WTC11 (cell line): ENCODE measurements at regions not wholly inside any gene's neighbourhood (a gene's known extent, or its start where the extent isn't known, plus 50 kb on each side); places are given as distances from the start of the nearest gene placed in this dataset.

Experiments
- CTCF ChIP-seq: fragments of 200-600 bp; IDR thresholded peaks from 2 replicates; pipeline ENCODE4 v1.8.0; 2022; ENCODE audit warnings: antibody characterized with exemption
- IRF1 ChIP-seq: sonication (generic); formaldehyde crosslinking; IDR thresholded peaks from 2 replicates; pipeline ENCODE4 v1.8.0; 2023; ENCODE audit warnings: missing genetic modification reagents
- MAX ChIP-seq: sonication (generic); formaldehyde crosslinking; IDR thresholded peaks from 2 replicates; pipeline ENCODE4 v1.8.0; 2022; ENCODE audit warnings: mild to moderate bottlenecking, missing genetic modification reagents
- MLX ChIP-seq: sonication (generic); formaldehyde crosslinking; IDR thresholded peaks from 2 replicates; pipeline ENCODE4 v1.8.1; 2023; ENCODE audit warnings: mild to moderate bottlenecking, missing genetic modification reagents, moderate library complexity
- NR1H2 ChIP-seq: sonication (generic); formaldehyde crosslinking; IDR thresholded peaks from 2 replicates; pipeline ENCODE4 v1.9.0; 2021; ENCODE audit warnings: mild to moderate bottlenecking, moderate library complexity, missing genetic modification reagents
- NR3C1 ChIP-seq: sonication (generic); formaldehyde crosslinking; conservative IDR thresholded peaks from 2 replicates; pipeline ENCODE4 v1.8.1; 2023; ENCODE audit warnings: low read depth, mild to moderate bottlenecking, missing genetic modification reagents
- SP1 ChIP-seq: sonication (generic); formaldehyde crosslinking; conservative IDR thresholded peaks from 2 replicates; pipeline ENCODE4 v1.8.1; 2022; ENCODE audit warnings: missing genetic modification reagents
- TP53 ChIP-seq: sonication (generic); formaldehyde crosslinking; IDR thresholded peaks from 2 replicates; pipeline ENCODE4 v1.8.1; 2023; ENCODE audit warnings: mild to moderate bottlenecking, missing genetic modification reagents
- USF2 ChIP-seq: sonication (generic); formaldehyde crosslinking; IDR thresholded peaks from 2 replicates; pipeline ENCODE4 v1.8.1; 2023; ENCODE audit warnings: mild to moderate bottlenecking, missing genetic modification reagents, moderate library complexity
- ZBTB21 ChIP-seq: sonication (generic); formaldehyde crosslinking; IDR thresholded peaks from 2 replicates; pipeline ENCODE4 v1.8.1; 2023; ENCODE audit warnings: mild to moderate bottlenecking, missing genetic modification reagents, borderline replicate concordance
- ZNF532 ChIP-seq: fragments of 250-450 bp; sonication (Bioruptor Pico); IDR thresholded peaks from 2 replicates; pipeline ENCODE4 v1.9.0; 2021; ENCODE audit warnings: mild to moderate bottlenecking, borderline replicate concordance

- TF ChIP-seq MLX (no peak), MAX (no peak), ZBTB21 (no peak), USF2 (CRISPR knock-in tag) (no peak), ZNF532 (CRISPR knock-in tag) (no peak), SP1 (CRISPR knock-in tag) (no peak), NR1H2 (no peak), CTCF (no peak), TP53 (CRISPR knock-in tag) (no peak), NR3C1 (CRISPR knock-in tag) (no peak), IRF1 (CRISPR knock-in tag) (no peak)
These were observed 1231.9 kb downstream of the NLGN4Y start for GRCh38 chrY:15756266-15756665.
